Epidermal melanocyte (primary cell): ENCODE measurements at regions not wholly inside any gene's neighbourhood (a gene's known extent, or its start where the extent isn't known, plus 50 kb on each side); places are given as distances from the start of the nearest gene placed in this dataset.

Experiments
- DNase-seq: peaks from one replicate; pipeline ENCODE4 v3.0.0; 2011; ENCODE audit warnings: low spot score; ENCODE audit not compliant: insufficient read length

DNA sequence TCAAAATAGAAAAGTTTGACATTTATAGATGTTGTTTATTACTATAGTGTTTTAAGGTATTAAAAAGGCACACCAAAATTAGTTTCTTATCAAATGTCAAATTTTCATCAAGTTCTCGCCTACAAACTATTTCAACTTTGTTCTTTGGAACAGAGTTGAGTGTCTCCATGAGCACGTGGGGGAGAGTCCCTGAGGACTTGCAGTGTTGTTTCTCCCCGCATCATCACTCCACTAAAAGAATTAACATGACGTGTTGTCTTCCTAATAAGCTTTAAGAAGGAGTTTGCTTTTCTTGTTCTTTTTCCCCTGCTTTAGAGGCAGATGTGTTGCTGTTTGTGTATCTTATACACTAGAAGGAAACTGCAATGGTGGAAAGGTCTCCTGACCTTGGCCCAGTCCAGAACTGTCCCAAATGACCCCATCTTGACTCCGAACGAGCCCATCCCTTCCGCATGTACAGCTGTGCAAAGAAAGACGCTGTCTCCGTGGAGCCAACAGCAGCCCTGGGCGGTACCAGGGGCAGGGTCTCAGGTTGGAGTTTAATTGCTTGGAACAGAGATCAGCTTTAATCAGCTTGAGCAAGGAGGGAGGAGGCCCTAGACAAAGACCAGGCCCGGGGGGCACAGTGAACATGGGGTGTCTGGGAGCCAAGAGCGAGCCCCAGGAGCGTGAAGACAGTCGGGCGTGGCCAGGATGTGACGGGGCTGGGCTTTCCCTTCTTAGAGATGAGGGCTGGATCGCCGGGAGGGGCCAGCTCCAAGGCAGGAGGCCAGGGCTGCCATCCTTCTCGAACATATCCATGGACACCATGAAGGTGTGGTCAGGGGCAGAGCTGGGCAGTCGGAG lies 215.4 kb upstream of the RTL1 start:
- DNase-seq: no peak

DNA sequence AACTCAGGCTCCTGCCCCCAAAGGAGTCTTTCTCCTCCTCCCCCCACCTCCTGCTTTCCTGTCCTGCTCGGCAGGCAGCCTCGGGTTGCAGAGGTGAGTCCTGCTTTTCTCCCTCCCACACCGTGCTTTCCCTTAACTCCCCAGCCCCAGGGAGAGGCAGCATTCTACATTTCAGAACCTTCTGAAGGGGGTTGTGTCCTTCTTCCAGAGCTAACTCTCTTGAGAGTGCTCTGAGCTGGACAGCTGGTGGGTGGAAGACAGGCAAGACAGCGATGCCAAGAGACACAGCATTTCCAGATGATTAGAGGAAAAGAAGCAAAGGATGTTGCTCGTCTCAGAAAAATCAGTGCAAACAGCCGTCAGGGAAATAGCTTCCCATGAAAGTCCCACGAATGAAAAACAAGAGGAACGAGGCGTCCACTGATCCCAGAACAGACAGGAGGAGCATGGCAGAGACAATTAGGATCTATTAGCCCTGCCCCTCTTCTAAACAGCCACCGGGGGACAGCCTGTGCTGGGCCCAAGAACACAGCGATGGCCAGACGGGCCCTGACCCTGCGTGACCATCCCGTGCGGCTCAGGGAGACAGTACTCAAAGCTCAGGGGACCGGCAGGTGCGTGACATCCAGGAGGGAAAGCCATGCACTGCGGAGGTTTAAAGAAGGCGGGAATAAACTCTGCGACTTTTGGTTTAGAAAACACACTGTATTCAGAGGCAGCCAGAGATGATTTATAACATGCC lies 216.5 kb upstream of the RTL1 start:
- no peak for DNase-seq

DNA sequence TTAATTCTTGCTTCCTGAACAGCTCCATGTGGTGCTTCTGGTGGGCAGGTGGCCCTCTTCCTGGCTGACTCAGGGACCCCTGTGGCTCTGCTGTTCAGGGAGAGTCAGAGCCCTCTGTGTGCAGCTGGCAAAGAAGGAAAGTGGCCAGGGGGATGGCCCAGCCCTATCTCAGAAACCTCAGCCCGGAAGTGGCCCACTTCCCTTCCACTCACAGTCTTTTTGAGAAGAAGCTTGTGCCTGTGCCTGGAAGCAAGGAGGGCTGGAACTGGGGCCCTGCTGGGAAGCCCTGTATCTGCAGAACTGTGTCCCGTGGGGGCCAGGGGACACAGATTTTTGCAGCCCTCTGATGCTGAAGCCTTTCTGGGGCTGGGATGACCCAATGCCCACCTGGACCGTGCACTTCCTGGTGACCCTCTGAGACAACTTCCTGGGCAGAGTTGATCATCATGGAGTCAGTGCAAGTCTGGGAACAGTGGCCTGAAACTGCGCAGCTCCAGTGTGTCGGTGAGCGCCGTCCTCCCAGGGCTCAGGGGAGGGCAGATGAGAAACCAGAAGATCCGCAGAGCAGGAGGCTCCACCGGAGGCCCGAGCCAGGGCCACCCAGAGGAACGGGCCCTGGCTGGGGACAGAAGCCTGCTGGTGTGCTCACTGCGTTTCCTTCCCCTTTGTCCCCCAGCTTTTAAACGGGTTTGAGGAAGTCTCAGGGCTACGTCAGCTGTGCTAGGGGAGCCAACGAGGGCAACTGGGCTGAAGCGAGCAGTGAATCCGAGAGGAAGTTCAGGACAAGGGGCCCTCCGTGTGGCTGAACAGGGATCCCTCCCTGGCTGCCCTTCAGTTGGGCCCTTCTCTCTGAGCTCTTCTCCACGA lies 217.4 kb upstream of the RTL1 start:
- no peak for DNase-seq

DNA sequence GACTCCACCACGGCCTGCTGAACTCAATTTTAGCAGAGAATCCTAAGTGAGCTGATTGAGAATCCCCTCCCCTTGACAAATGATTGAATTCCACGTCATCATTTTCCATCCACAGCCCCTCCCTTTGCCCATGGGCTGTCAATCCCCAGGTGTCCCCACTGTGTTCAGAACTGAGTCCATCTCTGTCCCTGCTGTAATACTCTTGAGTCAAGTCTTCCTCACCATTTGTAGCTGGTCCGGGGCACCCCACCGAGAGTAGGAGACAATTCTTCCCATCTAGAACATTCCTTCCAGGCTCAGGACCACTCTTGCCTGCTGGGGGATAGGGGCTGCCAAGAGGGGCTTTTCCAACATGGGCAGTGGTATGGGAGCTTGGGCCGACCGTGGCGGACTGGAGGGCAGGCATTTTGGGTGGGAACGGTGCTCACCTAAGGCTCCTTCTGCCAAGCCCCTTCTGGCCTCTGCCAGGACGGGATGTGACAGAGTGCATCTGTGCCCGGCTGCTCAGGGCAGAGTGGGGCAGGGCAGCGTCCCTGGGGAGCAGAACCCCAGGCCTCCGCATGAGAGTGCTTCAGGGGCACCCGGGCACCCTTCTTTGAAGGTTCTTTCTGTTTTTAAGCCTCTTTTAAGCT lies 218.1 kb upstream of the RTL1 start:
- no peak for DNase-seq

DNA sequence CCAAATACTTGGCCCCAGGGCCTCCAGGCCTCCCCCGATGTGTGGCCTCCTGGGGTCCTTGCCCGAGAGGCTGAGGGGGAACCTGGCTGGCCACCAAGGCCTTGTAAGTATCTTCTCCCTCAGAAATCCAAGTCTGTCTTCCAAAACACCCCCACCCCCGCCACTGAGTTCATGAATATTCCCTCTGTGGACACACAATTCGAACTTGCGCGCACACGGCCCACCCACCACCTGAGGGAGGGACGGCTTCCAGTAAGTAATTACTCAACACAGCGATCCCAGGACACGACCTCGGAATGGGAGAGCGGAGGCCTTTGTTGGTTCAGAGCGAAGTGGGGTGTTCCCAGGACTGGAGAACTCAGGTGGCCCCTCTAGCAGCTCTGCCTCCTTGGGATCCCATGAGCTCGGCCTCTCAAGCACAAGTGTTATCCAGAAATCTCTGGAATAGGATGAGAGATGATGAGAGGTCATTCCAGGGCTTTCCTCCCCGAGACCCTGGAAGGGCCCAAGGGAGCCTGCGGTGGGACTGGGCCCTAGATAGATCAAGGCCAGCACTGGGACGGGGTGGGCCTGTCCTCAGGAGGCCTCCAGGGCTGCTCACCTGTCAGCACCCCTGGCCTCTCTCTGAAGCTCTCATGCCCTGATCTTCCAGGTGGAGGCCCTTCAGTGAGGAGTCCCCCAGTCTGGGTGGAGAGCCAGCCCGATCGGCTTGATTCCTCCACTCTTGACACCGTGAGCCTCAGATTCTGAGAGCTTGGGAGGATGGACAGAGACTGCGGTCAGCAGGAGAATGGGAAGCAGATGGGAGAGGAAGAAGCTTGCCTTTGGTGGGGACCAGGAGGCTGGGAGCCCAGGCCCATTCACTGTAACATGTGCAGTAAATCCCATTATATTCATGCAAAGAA lies 219.0 kb upstream of the RTL1 start:
- no peak for DNase-seq

GRCh38 chr14:101123618-101124510 lies 220.3 kb upstream of the RTL1 start:
- DNase-seq: no peak

DNA sequence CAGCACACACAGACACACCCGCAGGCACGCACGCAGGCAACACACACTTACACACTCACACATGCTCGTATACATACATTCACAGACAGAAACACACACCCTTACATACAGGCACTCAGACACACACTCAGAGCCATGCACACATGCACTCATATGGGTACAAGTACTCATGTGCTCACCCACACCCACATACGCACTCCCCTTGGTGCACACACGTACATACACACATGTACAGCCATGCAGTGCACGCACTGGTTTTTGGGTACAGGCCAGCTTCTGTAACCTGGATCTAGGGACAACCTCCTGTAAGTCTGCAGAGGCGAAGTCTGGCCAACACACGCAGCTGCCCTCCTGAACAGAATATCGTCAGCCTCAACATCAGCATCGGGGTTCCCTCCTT lies 221.3 kb upstream of the RTL1 start:
- DNase-seq: no peak

DNA sequence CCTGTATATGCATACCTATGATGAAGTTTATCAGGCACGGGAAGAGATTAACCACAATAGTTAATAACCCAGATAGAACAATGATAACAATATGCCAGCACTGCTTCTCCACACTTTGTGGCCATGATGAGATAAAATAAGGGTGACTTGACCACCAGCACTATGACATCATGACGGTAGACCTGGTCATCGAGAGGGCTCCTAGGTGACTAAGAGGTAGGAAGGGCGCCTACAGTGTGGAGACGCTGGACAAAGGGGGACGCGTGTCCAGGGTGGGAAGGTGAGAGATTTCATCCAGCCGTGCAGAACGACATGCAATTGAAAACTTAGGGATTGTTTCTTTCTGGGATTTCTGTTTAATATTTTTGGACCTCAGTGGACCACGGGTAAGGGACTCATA lies 221.8 kb upstream of the RTL1 start:
- DNase-seq: no peak

- DNase-seq: no peak
Observed at GRCh38 chr14:101125719-101126651, 222.5 kb upstream of the RTL1 start.

- no peak for DNase-seq
Observed at GRCh38 chr14:101126731-101127130, 223.2 kb upstream of the RTL1 start.

- DNase-seq: no peak
Observed at GRCh38 chr14:101127224-101127623, 223.7 kb upstream of the RTL1 start.

DNA sequence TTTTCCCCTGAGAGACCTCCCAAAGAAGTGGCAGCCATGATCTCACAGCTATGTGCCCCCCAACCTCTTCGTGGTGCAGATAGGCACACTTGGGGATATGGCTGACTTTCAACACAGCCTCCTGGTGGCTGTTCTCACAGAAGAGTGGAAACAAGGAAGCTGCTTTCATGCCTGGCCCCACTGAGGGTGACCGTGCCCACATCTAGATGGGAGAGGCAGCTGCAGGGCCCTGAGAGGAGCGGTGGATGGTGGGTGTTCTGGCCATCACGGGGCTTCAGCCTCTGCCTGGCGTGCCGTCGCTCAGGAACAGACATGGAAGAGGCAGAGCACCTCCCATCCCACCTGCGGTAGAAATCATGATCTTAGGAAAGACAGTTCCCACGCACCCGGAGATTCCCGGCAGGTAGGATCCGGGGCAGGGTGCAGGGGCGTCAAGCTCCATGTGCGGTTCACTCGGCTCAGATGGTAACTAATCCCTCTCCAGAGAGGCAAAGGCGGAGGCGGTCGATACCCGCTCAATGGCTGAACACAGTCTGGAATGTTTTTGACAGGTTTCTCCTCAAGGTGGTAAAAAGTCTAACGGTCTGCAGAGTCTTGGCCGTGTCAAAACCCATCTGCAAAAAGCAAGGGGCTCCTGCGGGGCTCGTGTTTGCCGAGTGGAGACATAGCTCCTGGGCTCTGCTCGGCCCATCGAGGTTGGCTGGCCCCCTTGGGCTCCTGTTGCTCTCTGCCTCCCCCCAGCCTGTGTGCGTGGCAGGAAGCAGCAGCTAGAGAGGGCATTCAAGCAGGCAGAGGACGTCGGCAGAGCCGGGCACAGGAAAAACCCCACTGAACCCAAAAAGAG lies 225.2 kb upstream of the RTL1 start:
- DNase-seq: no peak

DNA sequence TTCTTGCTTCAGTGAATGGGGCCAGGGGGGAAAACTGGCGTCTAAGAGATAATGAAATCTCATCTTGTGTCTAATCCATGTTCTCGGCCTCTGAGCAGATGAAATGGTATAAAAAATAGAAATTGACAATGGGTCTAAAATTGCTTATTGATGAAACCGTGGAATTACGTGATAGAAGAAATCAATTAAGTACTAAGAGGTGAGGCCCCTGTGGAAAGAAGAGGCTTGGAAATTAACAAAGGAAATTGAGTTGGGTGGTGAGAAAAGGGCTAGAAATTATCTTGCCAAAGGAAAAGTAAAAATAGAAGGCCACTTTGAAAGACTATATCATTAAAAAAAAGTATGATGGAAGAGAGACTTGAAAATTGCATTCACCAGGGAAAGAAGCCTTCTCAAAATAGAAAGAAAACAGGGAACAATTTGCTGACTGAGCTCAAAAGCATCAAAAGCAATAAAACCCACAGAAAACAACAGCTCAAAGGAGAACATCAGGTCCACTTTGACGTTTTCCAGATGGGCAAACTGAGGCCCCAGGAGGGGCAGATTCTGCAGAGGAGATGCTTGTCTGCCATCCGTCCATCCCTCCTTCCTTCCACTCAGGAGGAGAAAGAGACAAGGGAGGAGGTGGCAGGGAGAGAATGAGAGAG lies 226.1 kb upstream of the RTL1 start:
- no peak for DNase-seq

GRCh38 chr14:101130861-101131260 lies 227.3 kb upstream of the RTL1 start:
- DNase-seq: no peak

DNA sequence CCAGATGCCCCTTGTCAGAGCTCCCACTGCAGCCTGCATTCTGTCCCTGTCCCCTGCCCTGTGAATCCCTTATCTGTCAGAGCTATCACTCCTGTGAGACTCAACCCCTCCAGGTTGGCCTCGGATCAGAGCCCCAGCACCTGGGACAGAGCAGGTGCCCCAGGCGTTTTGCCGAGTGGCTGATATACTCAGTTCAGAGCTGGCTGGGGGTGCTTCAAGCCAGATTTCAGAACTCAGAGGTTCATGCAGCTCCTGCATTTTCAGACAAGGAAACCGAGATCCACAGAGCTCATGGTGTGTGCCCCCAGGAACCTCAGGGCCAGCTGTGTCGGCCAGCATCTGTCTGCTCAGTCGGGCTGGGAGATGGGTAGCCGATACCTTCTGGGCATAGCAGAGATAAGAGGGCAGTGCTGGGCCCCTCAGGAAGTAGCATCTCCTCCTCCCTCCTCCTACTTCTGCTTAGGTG lies 228.0 kb upstream of the RTL1 start:
- DNase-seq: no peak

DNA sequence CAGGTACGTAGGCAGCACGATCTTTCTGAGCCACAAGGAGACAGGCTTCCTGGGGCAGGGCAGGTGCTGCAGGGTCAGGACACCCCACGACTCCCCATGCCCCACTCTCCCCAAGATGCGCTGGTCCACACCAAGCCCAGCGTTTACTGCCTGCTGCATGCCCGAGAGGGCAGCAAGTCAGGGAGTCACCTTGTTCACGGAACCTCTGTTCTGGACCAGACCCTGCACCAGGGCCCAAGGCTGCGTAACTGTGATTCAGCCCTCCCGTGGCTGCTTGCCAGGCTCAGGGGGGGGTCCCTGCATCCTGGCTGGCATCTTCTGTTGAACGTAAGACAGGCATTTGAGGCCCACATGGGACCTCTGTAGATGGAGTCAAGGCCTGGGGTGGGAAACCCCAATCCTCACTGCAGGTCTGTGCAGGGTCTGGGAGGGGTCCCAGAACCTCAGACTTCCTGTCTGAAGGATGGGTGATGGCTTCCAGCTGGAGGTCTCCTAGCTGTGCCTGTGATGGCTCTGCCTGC lies 228.6 kb upstream of the RTL1 start:
- no peak for DNase-seq
